ENCODE measurements at regions not wholly inside any gene's neighbourhood (a gene's known extent, or its start where the extent isn't known, plus 50 kb on each side); places are given as distances from the start of the nearest gene placed in this dataset.

- TF ChIP-seq GATA2 (IDR thresholded peaks at IDR 0.05; ENCODE audit: low read depth, low read length) (no peak), GATA3 (IDR thresholded peaks at IDR 0.05; ENCODE audit: low read depth, low read length) (no peak)
Measured at GRCh38 chr4:1491328-1492141, 85.3 kb upstream of the NKX1-1 start.

- TF ChIP-seq GATA3 (IDR thresholded peaks at IDR 0.05; ENCODE audit: low read depth, low read length) (no peak), GATA2 (IDR thresholded peaks at IDR 0.05; ENCODE audit: low read depth, low read length) (peak; percentile 29)
Measured at GRCh38 chr4:1490654-1491327, 84.5 kb upstream of the NKX1-1 start.

- TF ChIP-seq GATA2 (IDR thresholded peaks at IDR 0.05; ENCODE audit: low read depth, low read length) (peak; percentile 65), GATA3 (IDR thresholded peaks at IDR 0.05; ENCODE audit: low read depth, low read length) (no peak)
Measured at GRCh38 chr4:1490011-1490653, 83.9 kb upstream of the NKX1-1 start.

- TF ChIP-seq GATA3 (IDR thresholded peaks at IDR 0.05; ENCODE audit: low read depth, low read length) = no peak
- TF ChIP-seq GATA2 (IDR thresholded peaks at IDR 0.05; ENCODE audit: low read depth, low read length) = no peak
Measured at GRCh38 chr4:1489639-1489995, 83.4 kb upstream of the NKX1-1 start.

- TF ChIP-seq GATA2 (IDR thresholded peaks at IDR 0.05; ENCODE audit: low read depth, low read length) = no peak
- no peak for TF ChIP-seq GATA3 (IDR thresholded peaks at IDR 0.05; ENCODE audit: low read depth, low read length)
Measured at GRCh38 chr4:1488831-1489638, 82.8 kb upstream of the NKX1-1 start.

- TF ChIP-seq GATA3 (IDR thresholded peaks at IDR 0.05; ENCODE audit: low read depth, low read length) (no peak), GATA2 (IDR thresholded peaks at IDR 0.05; ENCODE audit: low read depth, low read length) (no peak)
Measured at GRCh38 chr4:1488357-1488756, 82.1 kb upstream of the NKX1-1 start.

GRCh38 chr4:1487761-1488160 lies 81.5 kb upstream of the NKX1-1 start:
- TF ChIP-seq GATA3 (IDR thresholded peaks at IDR 0.05; ENCODE audit: low read depth, low read length) (no peak), GATA2 (IDR thresholded peaks at IDR 0.05; ENCODE audit: low read depth, low read length) (no peak)

- no peak for TF ChIP-seq GATA2 (IDR thresholded peaks at IDR 0.05; ENCODE audit: low read depth, low read length)
- TF ChIP-seq GATA3 (IDR thresholded peaks at IDR 0.05; ENCODE audit: low read depth, low read length) = no peak
Measured at GRCh38 chr4:1487106-1487505, 80.9 kb upstream of the NKX1-1 start.

GRCh38 chr4:1485280-1485679 lies 79.0 kb upstream of the NKX1-1 start:
- no peak for TF ChIP-seq GATA2 (IDR thresholded peaks at IDR 0.05; ENCODE audit: low read depth, low read length)
- no peak for TF ChIP-seq GATA3 (IDR thresholded peaks at IDR 0.05; ENCODE audit: low read depth, low read length)

- no peak for TF ChIP-seq GATA3 (IDR thresholded peaks at IDR 0.05; ENCODE audit: low read depth, low read length)
- no peak for TF ChIP-seq GATA2 (IDR thresholded peaks at IDR 0.05; ENCODE audit: low read depth, low read length)
Measured at GRCh38 chr4:1480720-1481119, 74.5 kb upstream of the NKX1-1 start.

- no peak for TF ChIP-seq GATA3 (IDR thresholded peaks at IDR 0.05; ENCODE audit: low read depth, low read length)
- TF ChIP-seq GATA2 (IDR thresholded peaks at IDR 0.05; ENCODE audit: low read depth, low read length) = no peak
Measured at GRCh38 chr4:1479454-1479853, 73.2 kb upstream of the NKX1-1 start.

GRCh38 chr4:1478766-1479355 lies 72.6 kb upstream of the NKX1-1 start:
- TF ChIP-seq GATA2 (IDR thresholded peaks at IDR 0.05; ENCODE audit: low read depth, low read length) = no peak

GRCh38 chr4:1477045-1477840 lies 71.0 kb upstream of the NKX1-1 start:
- TF ChIP-seq GATA3 (IDR thresholded peaks at IDR 0.05; ENCODE audit: low read depth, low read length) = no peak
- TF ChIP-seq GATA2 (IDR thresholded peaks at IDR 0.05; ENCODE audit: low read depth, low read length) = no peak

All from SH-SY5Y (cell line).